A549 (cell line): ENCODE measurements at regions not wholly inside any gene's neighbourhood (a gene's known extent, or its start where the extent isn't known, plus 50 kb on each side); places are given as distances from the start of the nearest gene placed in this dataset.

ENCODE experiments used
- ATAC-seq, 2 experiments: fragments of 200-7000 bp in 1 of 2; fragments of >200 bp in 1 of 2; cut with Nextera tagmentation in 1 of 2; cut with Tn5 transposase in 1 of 2; 3 replicates each; pipeline versions ENCODE4 v1.8.0 to v1.9.1; 2018 to 2020; ENCODE audit warnings: mild to moderate bottlenecking in 1 of 2, moderate library complexity in 1 of 2
- CTCF ChIA-PET: fragments of 300-600 bp; sonication (Branson Sonifier 250); formaldehyde crosslinking; extraction: SDS; loops from one replicate; lab custom pipeline; 2021; ENCODE audit warnings: antibody characterized with exemption, inconsistent platforms; lab: Yijun Ruan, JAX
- POLR2A ChIA-PET: fragments of 350-600 bp; formaldehyde crosslinking; extraction: SDS; loops from one replicate; lab custom pipeline; 2021; ENCODE audit warnings: antibody characterized with exemption, inconsistent platforms; lab: Yijun Ruan, JAX
- DNase-seq, 2 experiments: peaks; one replicate each; pipeline versions ENCODE4 v3.0.0 to v3.0.0-alpha.2; 2011 to 2016; ENCODE audit warnings: low read depth in 1 of 2, low spot score in 1 of 2
- FAIRE-seq: peaks from 2 replicates; lab custom pipeline; 2011; peaks lifted over from hg19 to GRCh38; lab: Jason Lieb, UNC
- H3K27ac ChIP-seq, 2 experiments: fragments of >200 bp; sonication (Bioruptor Twin); formaldehyde crosslinking; 3 replicates each; pipeline ENCODE4 v1.5.1; 2016 to 2017
- H3K4me1 ChIP-seq: fragments of >200 bp; sonication (Bioruptor Twin); formaldehyde crosslinking; 3 replicates; pipeline ENCODE4 v1.6.1; 2016
- H3K4me2 ChIP-seq: fragments of >200 bp; sonication (Bioruptor Twin); formaldehyde crosslinking; 3 replicates; pipeline ENCODE4 v1.6.1; 2016
- H3K4me3 ChIP-seq: fragments of >200 bp; sonication (Bioruptor Twin); formaldehyde crosslinking; 3 replicates; pipeline ENCODE4 v1.5.1; 2016
- H3K9me3 ChIP-seq: fragments of >200 bp; sonication (Bioruptor Twin); formaldehyde crosslinking; 3 replicates; pipeline ENCODE4 v1.6.1; 2016
- ATOH8 ChIP-seq: fragments of 250-450 bp; sonication (Bioruptor Pico); IDR thresholded peaks from 2 replicates; pipeline ENCODE4 v1.5.0; 2020; ENCODE audit warnings: low read depth, mild to moderate bottlenecking, moderate library complexity
- BHLHE40 ChIP-seq: IDR thresholded peaks from 2 replicates; pipeline ENCODE4 v1.6.1; 2012; ENCODE audit warnings: low read depth, low read length, inconsistent platforms
- CBX8 ChIP-seq: fragments of 200-600 bp; sonication (generic); IDR thresholded peaks from 2 replicates; pipeline ENCODE4 v1.6.1; 2016
- CEBPB ChIP-seq, 2 experiments: fragments of >200 bp in 1 of 2; sonication (Bioruptor Twin) in 1 of 2; formaldehyde crosslinking in 1 of 2; IDR thresholded peaks; 2 replicates each; pipeline ENCODE4 v1.6.1; 2012 to 2016
- EHF ChIP-seq: fragments of 250-450 bp; sonication (Bioruptor Pico); IDR thresholded peaks from 2 replicates; pipeline ENCODE4 v1.5.0; 2020; ENCODE audit warnings: mild to moderate bottlenecking
- EHMT2 ChIP-seq: fragments of 200-600 bp; sonication (generic); IDR thresholded peaks from 2 replicates; pipeline ENCODE4 v1.6.1; 2016; ENCODE audit warnings: antibody characterized with exemption, low read depth, mild to moderate bottlenecking, moderate library complexity
- EP300 ChIP-seq, 2 experiments: fragments of >200 bp; sonication (Bioruptor Twin); formaldehyde crosslinking; IDR thresholded peaks; 2 replicates in 1 of 2; 3 replicates in 1 of 2; pipeline ENCODE4 v1.6.1; 2016 to 2017
- FOXS1 ChIP-seq: fragments of 250-450 bp; sonication (Bioruptor Pico); IDR thresholded peaks from 2 replicates; pipeline ENCODE4 v1.5.0; 2020; ENCODE audit warnings: mild to moderate bottlenecking, moderate library complexity
- GATA3 ChIP-seq: IDR thresholded peaks from 2 replicates; pipeline ENCODE4 v1.6.1; 2012; ENCODE audit warnings: borderline replicate concordance
- HDAC2 ChIP-seq: fragments of 200-600 bp; sonication (generic); IDR thresholded peaks from 2 replicates; pipeline ENCODE4 v1.6.1; 2016
- HEYL ChIP-seq: fragments of 250-450 bp; sonication (Bioruptor Pico); IDR thresholded peaks from 2 replicates; pipeline ENCODE4 v1.8.0; 2021; ENCODE audit warnings: mild to moderate bottlenecking, moderate library complexity
- HMGXB4 ChIP-seq: fragments of 250-450 bp; sonication (Bioruptor Pico); IDR thresholded peaks from 2 replicates; pipeline ENCODE4 v1.5.0; 2021; ENCODE audit warnings: mild to moderate bottlenecking, moderate library complexity, borderline replicate concordance
- HOXB13 ChIP-seq: fragments of 250-450 bp; sonication (Bioruptor Pico); IDR thresholded peaks from 2 replicates; pipeline ENCODE4 v1.5.0; 2020; ENCODE audit warnings: low read depth, mild to moderate bottlenecking, moderate library complexity
- KDM5A ChIP-seq: fragments of 200-600 bp; sonication (generic); IDR thresholded peaks from 2 replicates; pipeline ENCODE4 v1.6.1; 2016; ENCODE audit warnings: antibody characterized with exemption, mild to moderate bottlenecking
- MAFK ChIP-seq: fragments of 450-650 bp; IDR thresholded peaks from 2 replicates; pipeline ENCODE4 v1.6.1; 2014; ENCODE audit not compliant: partially characterized antibody
- MYC ChIP-seq: IDR thresholded peaks from 2 replicates; pipeline ENCODE4 v1.6.1; 2012; ENCODE audit warnings: mild to moderate bottlenecking, inconsistent platforms, low read length, improper control_type of control experiment, borderline replicate concordance
- NPAS2 ChIP-seq: fragments of 250-450 bp; sonication (Bioruptor Pico); IDR thresholded peaks from 2 replicates; pipeline ENCODE4 v1.8.0; 2022; ENCODE audit warnings: mild to moderate bottlenecking, moderate library complexity, borderline replicate concordance
- NR3C1 ChIP-seq: fragments of >200 bp; sonication (Bioruptor Twin); formaldehyde crosslinking; IDR thresholded peaks from 3 replicates; pipeline ENCODE4 v1.6.1; 2017
- RARB ChIP-seq: fragments of 250-450 bp; sonication (Bioruptor Pico); IDR thresholded peaks from 2 replicates; pipeline ENCODE4 v1.8.0; 2021; ENCODE audit warnings: mild to moderate bottlenecking, moderate library complexity
- RFX5 ChIP-seq: fragments of 450-650 bp; IDR thresholded peaks from 2 replicates; pipeline ENCODE4 v1.7.1; 2014; ENCODE audit warnings: antibody characterized with exemption, mild to moderate bottlenecking, moderate library complexity
- USF2 ChIP-seq: fragments of 450-650 bp; IDR thresholded peaks from 2 replicates; pipeline ENCODE4 v1.6.1; 2014; ENCODE audit warnings: antibody characterized with exemption
- ZC3H11A ChIP-seq: fragments of 450-650 bp; IDR thresholded peaks from 2 replicates; pipeline ENCODE4 v1.6.1; 2014; ENCODE audit warnings: antibody characterized with exemption, mild to moderate bottlenecking
- ZFP36 ChIP-seq: fragments of 450-650 bp; IDR thresholded peaks from 2 replicates; pipeline ENCODE4 v1.6.1; 2014; ENCODE audit warnings: borderline replicate concordance; ENCODE audit not compliant: partially characterized antibody
- ZNF302 ChIP-seq: fragments of 250-450 bp; sonication (Bioruptor Pico); IDR thresholded peaks from 2 replicates; pipeline ENCODE4 v1.9.0; 2021; ENCODE audit warnings: inconsistent platforms, mild to moderate bottlenecking, moderate library complexity
- WGBS: methylation state at CpG from one replicate; pipeline ENCODE4 v1.1.6; 2017; ENCODE audit errors: missing lambda C conversion rate; 5-methylcytosine and 5-hydroxymethylcytosine counted together
- TF ChIP-seq, protein P1 (sequence below): fragments of >200 bp; sonication (Bioruptor Twin); formaldehyde crosslinking; IDR thresholded peaks from 3 replicates; pipeline ENCODE4 v1.6.1; 2016
- TF ChIP-seq, protein P2 (sequence below): fragments of 200-600 bp; sonication (generic); IDR thresholded peaks from 2 replicates; pipeline ENCODE4 v1.6.1; 2016; ENCODE audit warnings: antibody characterized with exemption, mild to moderate bottlenecking, moderate library complexity
- TF ChIP-seq, protein P3 (sequence below): fragments of >200 bp; sonication (Bioruptor Twin); formaldehyde crosslinking; IDR thresholded peaks from 3 replicates; pipeline ENCODE4 v1.5.1; 2016

GRCh38 chr9:29668732-29669131 lies 2095.5 kb upstream of the C9orf72 start:
- Histone ChIP-seq H3K4me2 (no peak overlapping the region), H3K9me3 (no peaks in the 10 kb centered on the region), H3K4me3 (no peak overlapping the region), H3K27ac (no peak overlapping the region), H3K4me1 (no peaks in the 10 kb centered on the region)
- POLR2A ChIA-PET, result no interaction called here
- TF ChIP-seq EP300 (IDR thresholded peaks at IDR 0.05), result no peak
- TF ChIP-seq ZFP36, result no peak
- TF ChIP-seq, protein P1, sequence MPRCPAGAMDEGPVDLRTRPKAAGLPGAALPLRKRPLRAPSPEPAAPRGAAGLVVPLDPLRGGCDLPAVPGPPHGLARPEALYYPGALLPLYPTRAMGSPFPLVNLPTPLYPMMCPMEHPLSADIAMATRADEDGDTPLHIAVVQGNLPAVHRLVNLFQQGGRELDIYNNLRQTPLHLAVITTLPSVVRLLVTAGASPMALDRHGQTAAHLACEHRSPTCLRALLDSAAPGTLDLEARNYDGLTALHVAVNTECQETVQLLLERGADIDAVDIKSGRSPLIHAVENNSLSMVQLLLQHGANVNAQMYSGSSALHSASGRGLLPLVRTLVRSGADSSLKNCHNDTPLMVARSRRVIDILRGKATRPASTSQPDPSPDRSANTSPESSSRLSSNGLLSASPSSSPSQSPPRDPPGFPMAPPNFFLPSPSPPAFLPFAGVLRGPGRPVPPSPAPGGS, result no peak
- no peak for TF ChIP-seq ZNF302
- TF ChIP-seq ZC3H11A, result no peak
- no peak for TF ChIP-seq HOXB13
- no peak for TF ChIP-seq FOXS1 (CRISPR knock-in tag)
- TF ChIP-seq RFX5, result no peak
- no peak for TF ChIP-seq RARB (CRISPR knock-in tag)
- TF ChIP-seq USF2, result no peak
- TF ChIP-seq NPAS2 (CRISPR knock-in tag), result no peak
- FAIRE-seq (no peak), ATAC-seq (no peak), DNase-seq (no peak)
- WGBS, result 10% methylated on average over 1 of the region's 1 CpG
- CTCF ChIA-PET, result no interaction called here

DNA sequence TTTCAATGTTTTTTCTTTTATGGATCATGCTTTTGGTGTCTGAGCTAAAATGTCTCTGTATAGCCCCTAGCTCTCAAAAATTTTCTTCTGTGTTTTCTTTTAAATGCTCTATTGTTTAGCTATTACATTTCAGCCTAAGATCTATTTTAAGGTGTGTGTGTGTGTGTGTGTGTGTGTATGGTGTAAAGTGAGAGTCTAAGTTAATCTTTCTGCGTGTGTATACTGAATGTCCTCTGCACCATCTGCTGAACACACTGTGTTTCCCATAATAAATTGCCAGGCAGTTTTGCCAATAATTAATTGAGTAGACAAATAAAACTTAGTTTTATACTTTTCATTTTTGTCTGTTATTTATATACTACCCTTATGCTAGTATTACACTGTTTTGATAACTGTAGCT lies 2096.3 kb upstream of the C9orf72 start:
- no peaks in the 10 kb centered on the region for H3K4me1 ChIP-seq
- WGBS, result 3% methylated on average over 1 of the region's 1 CpG
- ATAC-seq, result no peak
- TF ChIP-seq GATA3, result no peak
- TF ChIP-seq NR3C1, result no peak
- no peak for TF ChIP-seq HMGXB4
- no peak for TF ChIP-seq CEBPB (IDR thresholded peaks at IDR 0.05)
- no peak for TF ChIP-seq HEYL (CRISPR knock-in tag)
- TF ChIP-seq, protein P2, sequence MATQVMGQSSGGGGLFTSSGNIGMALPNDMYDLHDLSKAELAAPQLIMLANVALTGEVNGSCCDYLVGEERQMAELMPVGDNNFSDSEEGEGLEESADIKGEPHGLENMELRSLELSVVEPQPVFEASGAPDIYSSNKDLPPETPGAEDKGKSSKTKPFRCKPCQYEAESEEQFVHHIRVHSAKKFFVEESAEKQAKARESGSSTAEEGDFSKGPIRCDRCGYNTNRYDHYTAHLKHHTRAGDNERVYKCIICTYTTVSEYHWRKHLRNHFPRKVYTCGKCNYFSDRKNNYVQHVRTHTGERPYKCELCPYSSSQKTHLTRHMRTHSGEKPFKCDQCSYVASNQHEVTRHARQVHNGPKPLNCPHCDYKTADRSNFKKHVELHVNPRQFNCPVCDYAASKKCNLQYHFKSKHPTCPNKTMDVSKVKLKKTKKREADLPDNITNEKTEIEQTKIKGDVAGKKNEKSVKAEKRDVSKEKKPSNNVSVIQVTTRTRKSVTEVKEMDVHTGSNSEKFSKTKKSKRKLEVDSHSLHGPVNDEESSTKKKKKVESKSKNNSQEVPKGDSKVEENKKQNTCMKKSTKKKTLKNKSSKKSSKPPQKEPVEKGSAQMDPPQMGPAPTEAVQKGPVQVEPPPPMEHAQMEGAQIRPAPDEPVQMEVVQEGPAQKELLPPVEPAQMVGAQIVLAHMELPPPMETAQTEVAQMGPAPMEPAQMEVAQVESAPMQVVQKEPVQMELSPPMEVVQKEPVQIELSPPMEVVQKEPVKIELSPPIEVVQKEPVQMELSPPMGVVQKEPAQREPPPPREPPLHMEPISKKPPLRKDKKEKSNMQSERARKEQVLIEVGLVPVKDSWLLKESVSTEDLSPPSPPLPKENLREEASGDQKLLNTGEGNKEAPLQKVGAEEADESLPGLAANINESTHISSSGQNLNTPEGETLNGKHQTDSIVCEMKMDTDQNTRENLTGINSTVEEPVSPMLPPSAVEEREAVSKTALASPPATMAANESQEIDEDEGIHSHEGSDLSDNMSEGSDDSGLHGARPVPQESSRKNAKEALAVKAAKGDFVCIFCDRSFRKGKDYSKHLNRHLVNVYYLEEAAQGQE, result no peak
- TF ChIP-seq BHLHE40, result no peak
- no peak for TF ChIP-seq MAFK
- TF ChIP-seq MYC, result no peak
- no peak for TF ChIP-seq FOXS1 (CRISPR knock-in tag)
- TF ChIP-seq, protein P3, sequence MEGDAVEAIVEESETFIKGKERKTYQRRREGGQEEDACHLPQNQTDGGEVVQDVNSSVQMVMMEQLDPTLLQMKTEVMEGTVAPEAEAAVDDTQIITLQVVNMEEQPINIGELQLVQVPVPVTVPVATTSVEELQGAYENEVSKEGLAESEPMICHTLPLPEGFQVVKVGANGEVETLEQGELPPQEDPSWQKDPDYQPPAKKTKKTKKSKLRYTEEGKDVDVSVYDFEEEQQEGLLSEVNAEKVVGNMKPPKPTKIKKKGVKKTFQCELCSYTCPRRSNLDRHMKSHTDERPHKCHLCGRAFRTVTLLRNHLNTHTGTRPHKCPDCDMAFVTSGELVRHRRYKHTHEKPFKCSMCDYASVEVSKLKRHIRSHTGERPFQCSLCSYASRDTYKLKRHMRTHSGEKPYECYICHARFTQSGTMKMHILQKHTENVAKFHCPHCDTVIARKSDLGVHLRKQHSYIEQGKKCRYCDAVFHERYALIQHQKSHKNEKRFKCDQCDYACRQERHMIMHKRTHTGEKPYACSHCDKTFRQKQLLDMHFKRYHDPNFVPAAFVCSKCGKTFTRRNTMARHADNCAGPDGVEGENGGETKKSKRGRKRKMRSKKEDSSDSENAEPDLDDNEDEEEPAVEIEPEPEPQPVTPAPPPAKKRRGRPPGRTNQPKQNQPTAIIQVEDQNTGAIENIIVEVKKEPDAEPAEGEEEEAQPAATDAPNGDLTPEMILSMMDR, result no peak
- TF ChIP-seq RARB (CRISPR knock-in tag), result no peak
- TF ChIP-seq EHMT2, result no peak
- no peak for TF ChIP-seq EHF (CRISPR knock-in tag)
- no peak for TF ChIP-seq HOXB13
- no peak for TF ChIP-seq HDAC2
- no peak for TF ChIP-seq CBX8
- TF ChIP-seq KDM5A, result no peak
- TF ChIP-seq ATOH8 (CRISPR knock-in tag), result no peak
- TF ChIP-seq, all 56 proteins: peak for 0
- Histone ChIP-seq H3K9me3 (no peaks in the 10 kb centered on the region), H3K27ac (no peak overlapping the region), H3K4me3 (no peak overlapping the region), H3K4me2 (no peak overlapping the region)
- ChIA-PET CTCF (no interaction called here), POLR2A (no interaction called here)
- no peak for FAIRE-seq
- no peak for DNase-seq
